ENCODE measurements at regions not wholly inside any gene's neighbourhood (a gene's known extent, or its start where the extent isn't known, plus 50 kb on each side); places are given as distances from the start of the nearest gene placed in this dataset.

DNA sequence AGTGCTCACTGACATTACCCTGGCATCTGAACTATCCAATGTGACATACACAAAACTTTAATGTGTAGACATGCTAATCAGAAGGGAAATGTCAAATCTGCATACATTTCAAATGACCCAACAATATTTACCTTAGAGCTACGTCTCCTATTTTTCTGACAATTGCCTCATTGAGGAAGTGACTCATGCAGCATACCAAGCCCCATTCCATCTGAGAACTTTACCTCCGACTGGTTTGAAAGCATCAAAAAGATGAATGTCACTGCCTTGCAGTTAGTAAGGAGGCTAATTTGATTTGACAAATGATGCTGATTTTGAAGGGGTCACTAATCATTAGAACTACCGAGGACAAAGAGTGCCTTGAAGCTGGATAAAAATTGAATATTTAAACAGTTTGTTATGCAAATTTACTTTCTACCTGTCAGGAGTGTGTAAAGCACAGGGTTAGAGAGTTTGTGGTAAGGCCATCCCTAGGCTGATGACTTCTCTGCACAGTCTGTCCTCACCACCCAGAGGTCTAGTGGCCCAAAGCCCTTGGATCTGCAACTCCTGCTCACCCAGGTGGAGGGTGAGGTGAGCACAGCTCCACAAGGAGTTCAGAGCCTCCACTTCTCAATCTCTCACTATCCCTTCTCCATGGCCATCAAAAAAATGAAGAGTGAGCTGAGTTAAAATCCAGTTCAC is 500.3 kb upstream of the C1orf87 start:
- Histone ChIP-seq H3K9me3 (ENCODE audit: low read length) (no peaks in the 10 kb centered on the region), H2AFZ (ENCODE audit: low read depth, low read length) (no peak overlapping the region), H4K20me1 (ENCODE audit: insufficient read depth) (no peaks in the 10 kb centered on the region), H3K4me3 (ENCODE audit: low read length) (no peak overlapping the region), H3K9ac (ENCODE audit: low read length) (no peak overlapping the region), H3F3A (ENCODE audit: insufficient read depth, low read length, poor library complexity, severe bottlenecking) (no peaks in the 10 kb centered on the region), H3K36me3 (ENCODE audit: insufficient read depth, low read length) (no peaks in the 10 kb centered on the region), H3K27ac (ENCODE audit: low read length) (no peak overlapping the region), H3K9me2 (ENCODE audit: insufficient read depth, low read length) (no peaks in the 10 kb centered on the region), H3K27me3 (ENCODE audit: insufficient read depth, low read depth, low read length) (no peaks in the 10 kb centered on the region), H3K4me2 (ENCODE audit: low read length) (no peak overlapping the region), H3K79me2 (replicated peaks; ENCODE audit: insufficient read depth, low read length) (no peaks in the 10 kb centered on the region)
- TF ChIP-seq EZH2 (IDR thresholded peaks at IDR 0.05; ENCODE audit: borderline replicate concordance, insufficient read depth, low read length, poor library complexity, severe bottlenecking) (no peak), EP300 (conservative IDR thresholded peaks at IDR 0.05; ENCODE audit: poor library complexity, severe bottlenecking) (no peak), MXI1 (conservative IDR thresholded peaks at IDR 0.05; ENCODE audit: poor library complexity, severe bottlenecking) (no peak), TAF1 (IDR thresholded peaks at IDR 0.05; ENCODE audit: low read depth) (no peak), SMC3 (conservative IDR thresholded peaks at IDR 0.05; ENCODE audit: poor library complexity) (no peak), RAD21 (conservative IDR thresholded peaks at IDR 0.05) (no peak), POLR2AphosphoS5 (IDR thresholded peaks at IDR 0.05) (no peak)
- TF ChIP-seq, protein P1, sequence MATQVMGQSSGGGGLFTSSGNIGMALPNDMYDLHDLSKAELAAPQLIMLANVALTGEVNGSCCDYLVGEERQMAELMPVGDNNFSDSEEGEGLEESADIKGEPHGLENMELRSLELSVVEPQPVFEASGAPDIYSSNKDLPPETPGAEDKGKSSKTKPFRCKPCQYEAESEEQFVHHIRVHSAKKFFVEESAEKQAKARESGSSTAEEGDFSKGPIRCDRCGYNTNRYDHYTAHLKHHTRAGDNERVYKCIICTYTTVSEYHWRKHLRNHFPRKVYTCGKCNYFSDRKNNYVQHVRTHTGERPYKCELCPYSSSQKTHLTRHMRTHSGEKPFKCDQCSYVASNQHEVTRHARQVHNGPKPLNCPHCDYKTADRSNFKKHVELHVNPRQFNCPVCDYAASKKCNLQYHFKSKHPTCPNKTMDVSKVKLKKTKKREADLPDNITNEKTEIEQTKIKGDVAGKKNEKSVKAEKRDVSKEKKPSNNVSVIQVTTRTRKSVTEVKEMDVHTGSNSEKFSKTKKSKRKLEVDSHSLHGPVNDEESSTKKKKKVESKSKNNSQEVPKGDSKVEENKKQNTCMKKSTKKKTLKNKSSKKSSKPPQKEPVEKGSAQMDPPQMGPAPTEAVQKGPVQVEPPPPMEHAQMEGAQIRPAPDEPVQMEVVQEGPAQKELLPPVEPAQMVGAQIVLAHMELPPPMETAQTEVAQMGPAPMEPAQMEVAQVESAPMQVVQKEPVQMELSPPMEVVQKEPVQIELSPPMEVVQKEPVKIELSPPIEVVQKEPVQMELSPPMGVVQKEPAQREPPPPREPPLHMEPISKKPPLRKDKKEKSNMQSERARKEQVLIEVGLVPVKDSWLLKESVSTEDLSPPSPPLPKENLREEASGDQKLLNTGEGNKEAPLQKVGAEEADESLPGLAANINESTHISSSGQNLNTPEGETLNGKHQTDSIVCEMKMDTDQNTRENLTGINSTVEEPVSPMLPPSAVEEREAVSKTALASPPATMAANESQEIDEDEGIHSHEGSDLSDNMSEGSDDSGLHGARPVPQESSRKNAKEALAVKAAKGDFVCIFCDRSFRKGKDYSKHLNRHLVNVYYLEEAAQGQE (IDR thresholded peaks at IDR 0.05; ENCODE audit: borderline replicate concordance): no peak
- TF ChIP-seq, protein P2, sequence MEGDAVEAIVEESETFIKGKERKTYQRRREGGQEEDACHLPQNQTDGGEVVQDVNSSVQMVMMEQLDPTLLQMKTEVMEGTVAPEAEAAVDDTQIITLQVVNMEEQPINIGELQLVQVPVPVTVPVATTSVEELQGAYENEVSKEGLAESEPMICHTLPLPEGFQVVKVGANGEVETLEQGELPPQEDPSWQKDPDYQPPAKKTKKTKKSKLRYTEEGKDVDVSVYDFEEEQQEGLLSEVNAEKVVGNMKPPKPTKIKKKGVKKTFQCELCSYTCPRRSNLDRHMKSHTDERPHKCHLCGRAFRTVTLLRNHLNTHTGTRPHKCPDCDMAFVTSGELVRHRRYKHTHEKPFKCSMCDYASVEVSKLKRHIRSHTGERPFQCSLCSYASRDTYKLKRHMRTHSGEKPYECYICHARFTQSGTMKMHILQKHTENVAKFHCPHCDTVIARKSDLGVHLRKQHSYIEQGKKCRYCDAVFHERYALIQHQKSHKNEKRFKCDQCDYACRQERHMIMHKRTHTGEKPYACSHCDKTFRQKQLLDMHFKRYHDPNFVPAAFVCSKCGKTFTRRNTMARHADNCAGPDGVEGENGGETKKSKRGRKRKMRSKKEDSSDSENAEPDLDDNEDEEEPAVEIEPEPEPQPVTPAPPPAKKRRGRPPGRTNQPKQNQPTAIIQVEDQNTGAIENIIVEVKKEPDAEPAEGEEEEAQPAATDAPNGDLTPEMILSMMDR (IDR thresholded peaks at IDR 0.05; ENCODE audit: poor library complexity, severe bottlenecking): no peak

DNA sequence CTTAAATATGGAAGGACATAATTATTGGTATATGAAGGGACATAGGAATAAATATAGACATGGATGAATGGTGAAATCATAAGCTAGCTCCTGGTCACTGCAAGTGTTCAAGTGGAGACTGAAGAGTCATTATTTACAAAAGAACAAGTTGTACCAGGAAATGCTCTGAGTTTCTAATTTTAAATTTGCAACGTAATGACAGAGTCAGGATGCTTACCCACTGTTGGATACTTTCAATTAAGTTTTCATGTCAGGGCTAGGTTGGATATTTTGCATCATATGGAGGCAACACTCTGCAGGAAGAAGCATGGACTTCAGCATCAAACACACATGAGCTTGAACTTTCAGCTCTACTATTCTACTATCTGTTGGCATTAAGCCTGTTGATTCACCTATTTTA is 499.6 kb upstream of the C1orf87 start:
- Histone ChIP-seq H3F3A (ENCODE audit: insufficient read depth, low read length, poor library complexity, severe bottlenecking) (no peaks in the 10 kb centered on the region), H3K4me3 (ENCODE audit: low read length) (no peak overlapping the region), H3K36me3 (ENCODE audit: insufficient read depth, low read length) (no peaks in the 10 kb centered on the region), H2AFZ (ENCODE audit: low read depth, low read length) (no peak overlapping the region), H3K9ac (ENCODE audit: low read length) (no peak overlapping the region), H4K20me1 (ENCODE audit: insufficient read depth) (no peaks in the 10 kb centered on the region), H3K9me2 (ENCODE audit: insufficient read depth, low read length) (no peaks in the 10 kb centered on the region), H3K4me2 (ENCODE audit: low read length) (no peak overlapping the region), H3K27me3 (ENCODE audit: insufficient read depth, low read depth, low read length) (no peaks in the 10 kb centered on the region), H3K9me3 (ENCODE audit: low read length) (no peaks in the 10 kb centered on the region), H3K79me2 (replicated peaks; ENCODE audit: insufficient read depth, low read length) (no peaks in the 10 kb centered on the region), H3K27ac (ENCODE audit: low read length) (no peak overlapping the region)
- TF ChIP-seq TAF1 (IDR thresholded peaks at IDR 0.05; ENCODE audit: low read depth) (no peak), EP300 (conservative IDR thresholded peaks at IDR 0.05; ENCODE audit: poor library complexity, severe bottlenecking) (no peak), SMC3 (conservative IDR thresholded peaks at IDR 0.05; ENCODE audit: poor library complexity) (no peak), EZH2 (IDR thresholded peaks at IDR 0.05; ENCODE audit: borderline replicate concordance, insufficient read depth, low read length, poor library complexity, severe bottlenecking) (no peak), RAD21 (conservative IDR thresholded peaks at IDR 0.05) (no peak), POLR2AphosphoS5 (IDR thresholded peaks at IDR 0.05) (no peak), MXI1 (conservative IDR thresholded peaks at IDR 0.05; ENCODE audit: poor library complexity, severe bottlenecking) (no peak)
- TF ChIP-seq, protein P2 (IDR thresholded peaks at IDR 0.05; ENCODE audit: poor library complexity, severe bottlenecking): no peak
- TF ChIP-seq, protein P1 (IDR thresholded peaks at IDR 0.05; ENCODE audit: borderline replicate concordance): no peak
